Head of caudate nucleus (tissue), 42 donors: ENCODE measurements at regions not wholly inside any gene's neighbourhood (a gene's known extent, or its start where the extent isn't known, plus 50 kb on each side); places are given as distances from the start of the nearest gene placed in this dataset.
"Not testable (repeated sequence)": the region's sequence is repeated elsewhere in the genome, so short reads cannot be mapped to it uniquely, and the experiment has no call there.

Experiments
- DNase-seq, 42 donors: peaks; one replicate each; pipeline versions ENCODE4 v3.0.0 to v3.0.0-alpha.2; 2020 to 2021; ENCODE audit warnings: mixed read lengths in 7 of 42
- intact Hi-C: fragments of 100-400 bp; cut with DNase I; formaldehyde crosslinking; loops from one replicate; pipeline ENCODE4 v1.15.0; 2022

DNA sequence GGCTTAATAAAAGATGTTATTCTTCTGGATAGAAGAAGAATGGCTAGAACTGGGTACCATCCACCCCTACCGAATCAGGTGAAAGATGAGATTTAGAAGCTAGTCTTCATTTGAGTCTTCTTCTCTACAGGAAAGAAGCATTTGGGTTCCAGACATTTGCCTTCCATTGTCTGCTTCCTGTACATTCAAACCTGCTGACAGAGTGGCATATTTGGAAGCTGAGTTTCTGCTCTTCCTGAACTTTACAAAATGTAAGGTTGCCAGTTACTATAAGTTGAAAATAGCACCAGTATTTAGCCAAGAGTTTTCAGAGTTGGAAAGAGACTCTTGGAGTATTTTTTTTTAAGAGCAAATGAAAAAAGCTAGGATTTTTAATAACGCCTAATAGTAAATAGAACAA lies 525.4 kb upstream of the TLE4 start:
- intact Hi-C loops, result no loop called here
- no peak for DNase-seq

DNA sequence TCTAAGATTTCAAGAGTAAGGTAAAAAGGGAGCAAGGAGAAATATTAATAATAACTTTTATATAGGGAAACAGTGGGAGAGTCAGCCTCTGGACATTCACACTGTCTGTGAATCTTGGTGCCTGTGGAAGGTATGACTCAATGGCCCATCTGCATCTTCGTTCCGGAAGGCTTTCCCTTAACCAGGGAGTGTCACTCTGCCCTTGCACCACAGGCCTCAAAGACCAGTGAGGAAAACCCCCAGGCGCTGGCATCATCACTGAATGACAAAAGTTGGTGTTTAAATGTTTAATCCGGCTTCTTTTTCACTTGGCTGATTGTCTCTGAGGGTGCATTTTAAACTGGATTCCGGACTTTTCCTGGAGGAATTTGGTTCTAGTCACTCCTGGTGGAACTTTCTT lies 522.4 kb upstream of the TLE4 start:
- intact Hi-C loops, result no loop called here
- DNase-seq, result no peak

DNA sequence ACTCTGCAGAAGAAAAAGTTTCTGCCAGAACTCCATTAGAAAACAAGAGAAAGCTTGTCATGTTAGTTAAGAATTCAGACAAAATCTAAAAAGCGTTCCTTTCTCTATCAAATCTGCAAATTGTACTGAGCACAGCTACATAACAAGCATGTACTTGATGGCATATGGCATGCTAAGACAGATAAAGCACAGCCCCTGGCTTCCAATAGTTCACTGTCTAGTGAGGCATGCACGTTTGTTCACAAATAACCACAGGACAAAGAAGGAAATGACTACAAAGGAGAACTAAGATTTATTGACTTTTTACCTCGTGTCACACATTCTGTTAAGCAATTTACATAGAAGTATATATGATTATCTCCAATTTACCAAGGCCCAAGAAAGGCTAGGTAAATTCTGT lies 518.2 kb upstream of the TLE4 start:
- intact Hi-C loops, result no loop called here

DNA sequence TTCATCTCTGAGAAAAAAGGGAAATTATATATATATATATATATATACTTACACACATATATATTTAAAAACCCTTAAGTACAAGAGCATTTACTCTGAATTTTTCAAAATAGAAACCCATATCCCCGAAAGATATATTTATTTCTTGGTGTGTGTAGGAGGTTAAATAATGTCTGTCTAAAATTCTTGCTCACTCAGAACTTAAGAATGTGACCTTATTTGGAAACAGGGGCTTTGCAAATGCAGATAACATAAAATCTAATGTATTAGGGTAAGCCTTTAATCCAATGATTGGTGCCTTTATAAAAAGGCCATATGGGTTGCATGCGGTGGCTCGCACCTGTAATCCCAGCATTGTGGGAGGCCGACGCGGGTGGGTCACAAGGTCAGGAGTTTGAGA lies 517.3 kb upstream of the TLE4 start:
- intact Hi-C loops, result no loop called here
- DNase-seq, result no peak

More for the DNA sequence above, 518.2 kb upstream of the TLE4 start:
- no peak for DNase-seq

DNA sequence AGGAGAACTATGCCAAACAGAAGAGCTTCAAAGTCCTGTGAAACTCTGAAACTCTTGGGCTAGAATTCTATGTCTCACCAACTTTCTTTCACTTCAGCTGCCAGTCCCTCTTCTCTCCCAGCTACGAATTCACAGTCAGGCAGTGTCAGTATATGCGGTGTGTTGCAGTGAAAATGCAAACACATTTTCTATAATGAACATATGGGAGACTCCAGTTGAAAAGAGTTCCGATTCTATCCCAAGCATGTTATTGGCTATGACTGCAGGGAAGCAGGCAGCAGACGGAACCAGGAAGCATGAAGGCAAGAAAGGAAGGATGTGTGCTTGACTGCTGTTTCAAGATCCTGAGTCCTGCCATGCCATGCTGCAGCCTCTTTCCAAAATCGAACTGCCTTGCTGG lies 515.7 kb upstream of the TLE4 start:
- intact Hi-C loops, result no loop called here
- DNase-seq, result no peak

DNA sequence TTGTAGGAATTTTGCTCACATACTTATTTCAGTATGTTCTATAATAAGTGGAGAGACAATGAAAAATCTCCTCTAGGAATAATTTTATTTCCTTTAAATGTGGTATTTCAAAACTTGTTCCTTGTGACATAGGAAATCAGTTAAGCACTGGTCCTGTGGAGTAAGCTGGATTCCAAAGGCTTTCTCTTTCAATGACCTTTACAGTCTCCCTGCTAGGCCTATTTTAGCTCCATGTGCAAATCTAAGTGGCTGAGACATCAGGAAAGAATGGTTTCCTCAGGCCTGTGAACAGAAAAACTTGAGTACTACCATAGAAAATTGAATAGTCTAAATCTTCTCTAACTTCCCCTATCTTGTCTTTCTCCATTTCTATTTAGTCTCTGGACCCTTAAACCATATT lies 514.2 kb upstream of the TLE4 start:
- intact Hi-C loops, result no loop called here
- DNase-seq, result no peak

DNA sequence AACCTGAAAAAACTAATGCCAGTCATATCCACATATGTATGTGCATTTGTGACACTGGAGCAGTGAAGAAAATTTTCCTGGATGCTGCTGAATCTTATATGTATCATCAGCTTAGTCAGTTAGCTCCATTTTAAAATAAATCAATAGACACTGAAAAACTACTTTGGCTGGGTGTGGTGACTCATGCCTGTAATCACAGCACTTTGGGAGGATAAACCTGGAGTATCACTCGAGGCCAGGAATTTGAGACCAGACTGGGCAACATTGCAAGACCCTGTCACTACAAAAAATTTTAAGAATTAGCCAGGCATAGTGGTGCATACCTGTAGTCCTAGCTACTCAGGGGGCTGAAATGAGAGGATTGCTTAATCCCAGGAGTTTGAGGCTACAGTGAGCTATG lies 511.0 kb upstream of the TLE4 start:
- DNase-seq, result no peak
- intact Hi-C loops, result no loop called here

DNA sequence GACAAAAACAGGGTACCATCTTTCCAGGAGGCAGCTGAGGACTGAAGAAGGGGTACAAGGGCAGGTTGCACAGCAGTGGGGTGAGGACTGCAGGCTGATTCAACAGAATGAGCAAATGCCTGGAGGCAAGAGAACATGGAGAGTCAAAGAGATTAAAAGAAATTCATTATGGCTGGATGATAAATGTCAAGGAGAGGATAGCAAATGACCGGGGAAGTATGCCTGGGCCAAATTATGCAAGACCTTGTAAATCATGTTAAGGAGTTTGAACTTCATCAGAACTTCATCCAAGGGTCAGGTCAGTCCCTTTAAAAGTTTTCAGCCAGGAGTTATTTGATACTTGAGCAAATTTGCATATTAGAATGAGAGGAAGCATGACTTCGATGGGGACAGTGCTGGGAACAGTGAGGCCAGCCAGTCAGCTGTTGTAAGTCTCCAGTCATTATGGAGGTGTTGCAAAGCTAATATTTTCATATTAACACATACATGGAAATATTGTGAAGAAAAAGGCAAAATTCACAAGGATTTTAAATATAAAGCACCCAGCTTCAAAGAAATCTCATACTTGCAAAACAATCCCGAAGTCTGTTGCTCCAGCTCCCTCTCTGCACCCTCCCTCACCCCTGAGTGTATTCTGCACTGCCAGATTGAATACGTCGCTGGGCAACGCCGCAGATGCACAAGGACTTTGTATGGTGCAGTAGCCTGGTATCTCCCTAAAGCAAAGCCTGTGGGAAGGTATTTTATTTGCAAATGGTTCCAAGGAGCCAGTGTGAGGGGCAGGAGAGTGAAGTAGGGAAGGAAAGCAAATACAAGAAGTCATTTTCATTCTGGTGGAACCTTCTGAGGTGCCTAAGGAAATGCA lies 509.8 kb upstream of the TLE4 start:
- intact Hi-C loops, result no loop called here
- DNase-seq, result no peak

DNA sequence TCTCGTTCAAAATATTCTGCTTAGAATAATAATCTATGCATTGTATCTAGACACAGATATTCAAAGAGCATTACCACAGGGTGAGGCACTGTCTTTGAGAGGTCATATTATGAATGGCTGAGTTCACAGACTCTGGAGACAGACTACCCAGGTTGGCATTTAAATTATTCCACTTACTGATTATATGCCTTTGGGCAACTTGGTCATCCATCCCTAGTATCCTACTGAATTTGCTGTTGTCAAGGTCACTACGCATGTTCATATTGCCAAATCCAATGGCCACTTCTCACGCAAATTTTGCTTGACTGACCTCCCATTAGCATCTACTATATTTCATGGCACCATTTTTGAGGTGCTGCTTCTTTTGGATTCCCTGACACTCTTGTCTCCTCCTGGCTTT lies 498.6 kb upstream of the TLE4 start:
- intact Hi-C loops, result no loop called here
- no peak for DNase-seq

DNA sequence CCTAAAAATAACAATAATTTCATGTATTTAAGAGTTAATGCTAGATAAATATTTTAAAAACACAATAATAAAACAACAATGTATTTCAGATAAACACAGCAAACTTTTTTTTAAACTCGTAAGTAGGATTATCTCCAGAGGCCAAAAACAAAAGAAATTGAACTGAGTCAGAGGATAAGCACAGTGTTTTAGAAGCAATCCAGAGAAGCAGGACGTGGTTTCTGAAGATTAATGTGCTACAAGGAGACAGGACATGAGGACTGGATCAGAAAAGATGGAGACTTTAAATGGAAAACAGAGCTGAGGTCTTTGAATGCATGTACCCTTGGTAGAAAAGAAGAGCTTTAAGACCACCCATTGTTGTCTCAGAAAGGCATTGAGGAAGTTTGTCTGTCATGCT lies 491.2 kb upstream of the TLE4 start:
- intact Hi-C loops, result no loop called here
- no peak for DNase-seq

DNA sequence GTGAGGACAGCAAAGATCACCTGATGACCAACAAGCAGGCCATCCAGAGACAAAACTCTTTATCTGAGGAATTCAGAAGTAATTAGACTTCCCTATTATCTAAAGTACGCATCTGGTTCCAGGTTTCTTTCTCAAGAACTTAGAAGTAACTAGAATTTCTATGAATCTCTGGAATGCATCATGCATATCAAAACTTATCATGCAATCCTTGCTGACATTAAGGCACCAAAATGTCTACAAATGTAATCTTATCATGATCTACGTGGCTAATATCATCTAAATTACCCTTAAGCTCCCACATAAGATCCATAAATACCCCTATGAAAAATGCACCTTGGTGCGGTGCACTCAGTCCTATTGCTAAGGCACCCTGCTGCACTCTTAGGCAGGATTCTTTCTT lies 488.1 kb upstream of the TLE4 start:
- DNase-seq, result no peak
- intact Hi-C loops, result no loop called here

DNA sequence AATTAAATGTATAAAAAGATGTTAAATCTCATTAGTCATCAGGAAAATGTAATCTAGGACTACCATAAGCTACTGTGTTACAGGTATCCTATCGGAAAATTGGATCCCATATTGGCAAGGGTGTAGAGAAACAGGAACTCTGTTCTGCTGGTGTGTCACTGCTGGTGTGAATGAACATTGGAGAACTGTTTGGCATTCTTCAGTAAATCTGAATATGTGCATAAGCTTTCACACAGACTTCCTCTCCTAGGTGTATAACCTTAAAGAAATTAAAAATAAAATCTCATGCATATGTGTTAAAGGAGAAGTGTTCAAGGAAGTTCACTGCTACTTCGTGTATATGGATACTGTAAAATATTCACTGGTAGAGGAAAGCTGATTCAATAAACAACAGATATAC lies 484.6 kb upstream of the TLE4 start:
- intact Hi-C loops, result no loop called here
- no peak for DNase-seq

DNA sequence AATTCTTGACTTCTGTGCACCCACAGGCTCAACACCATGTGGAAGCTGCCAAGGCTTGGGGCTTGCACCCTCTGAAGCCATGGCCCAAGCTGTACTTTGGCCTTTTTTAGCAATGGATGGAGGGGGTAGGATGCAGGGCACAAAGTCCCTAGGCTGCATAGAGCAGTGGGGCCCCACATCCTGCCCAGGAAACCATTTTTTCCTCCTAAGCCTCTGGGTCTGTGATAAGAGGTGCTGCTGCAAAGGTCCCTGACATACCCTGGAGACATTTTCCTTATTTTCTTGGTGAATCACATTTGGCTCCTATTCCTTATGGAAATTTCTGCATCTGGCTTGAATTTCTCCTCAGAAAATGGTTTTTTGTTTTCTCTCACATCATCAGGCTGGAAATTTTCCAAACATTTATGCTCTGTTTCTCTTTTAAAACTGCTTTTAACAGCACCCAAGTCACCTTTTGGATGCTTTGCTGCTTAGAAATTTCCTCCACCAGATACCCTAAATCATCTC lies 482.7 kb upstream of the TLE4 start:
- intact Hi-C loops, result no loop called here
- no peak for DNase-seq

DNA sequence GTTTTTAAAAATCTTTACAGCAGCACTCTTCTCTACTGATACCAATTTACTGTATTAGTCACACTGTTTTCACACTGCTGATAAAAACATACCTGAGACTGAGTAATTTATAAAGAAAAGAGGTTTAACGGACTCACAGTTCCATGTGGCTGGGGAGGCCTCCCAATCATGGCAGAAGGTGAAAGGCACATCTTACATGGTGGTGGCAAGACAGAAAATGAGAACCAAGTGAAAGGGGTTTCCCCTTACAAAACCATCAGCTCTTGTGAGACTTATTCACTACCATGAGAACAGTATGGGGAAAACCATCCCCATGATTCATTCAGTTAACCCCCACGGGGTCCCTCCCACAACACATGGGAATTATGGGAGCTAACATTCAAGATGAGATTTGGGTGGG lies 481.9 kb upstream of the TLE4 start:
- DNase-seq, intact Hi-C loops: not testable (repeated sequence)

DNA sequence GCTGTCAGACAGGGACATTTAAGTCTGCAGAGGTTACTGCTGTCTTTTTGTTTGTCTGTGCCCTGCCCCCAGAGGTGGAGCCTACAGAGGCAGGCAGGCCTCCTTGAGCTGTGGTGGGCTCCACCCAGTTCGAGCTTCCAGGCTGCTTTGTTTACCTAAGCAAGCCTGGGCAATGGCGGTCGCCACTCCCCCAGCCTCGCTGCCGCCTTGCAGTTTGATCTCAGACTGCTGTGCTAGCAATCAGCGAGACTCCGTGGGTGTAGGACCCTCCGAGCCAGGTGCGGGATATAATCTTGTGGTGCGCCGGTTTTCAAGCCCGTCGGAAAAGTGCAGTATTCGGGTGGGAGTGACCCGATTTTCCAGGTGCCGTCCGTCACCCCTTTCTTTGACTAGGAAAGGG lies 468.5 kb upstream of the TLE4 start:
- intact Hi-C loops, DNase-seq: not testable (repeated sequence)

DNA sequence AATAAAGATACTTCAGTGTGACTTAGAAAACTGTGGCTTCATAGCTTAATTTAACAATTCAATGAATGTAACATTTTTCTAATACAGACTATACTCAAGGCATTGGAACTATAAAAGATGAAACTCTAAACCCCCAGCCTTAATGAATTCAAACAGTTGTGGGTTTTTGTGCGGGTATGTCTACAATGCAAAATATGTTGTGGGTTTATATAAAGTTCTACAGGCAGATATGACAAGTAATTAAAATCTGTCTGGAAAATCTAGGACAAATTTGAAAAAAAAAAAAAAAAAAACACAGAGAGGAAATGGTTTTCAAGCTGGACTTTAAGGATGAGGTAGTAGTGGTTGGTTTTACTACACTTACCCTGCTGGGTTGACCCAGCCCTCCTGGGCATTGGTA lies 467.5 kb upstream of the TLE4 start:
- DNase-seq, result no peak
- intact Hi-C loops, result no loop called here

DNA sequence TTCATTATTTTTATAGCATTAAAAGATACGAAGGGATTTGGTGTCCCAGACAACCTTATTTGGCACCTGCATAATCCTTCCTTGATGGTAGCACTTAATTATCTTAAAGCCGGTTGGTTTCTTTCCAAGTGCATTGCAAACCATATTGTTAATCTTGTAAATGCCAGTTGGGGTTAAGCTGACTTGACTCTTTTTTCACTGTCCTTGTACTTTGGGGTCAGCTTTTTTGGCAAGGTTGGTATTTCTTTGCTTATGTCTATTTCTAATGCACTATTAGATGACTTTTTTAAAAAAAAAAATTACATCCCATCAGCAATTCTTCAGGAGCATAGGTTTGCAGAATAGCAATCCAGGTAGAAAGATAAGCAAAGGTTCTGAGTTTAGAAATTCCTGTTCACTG lies 466.8 kb upstream of the TLE4 start:
- intact Hi-C loops, result no loop called here
- no peak for DNase-seq

DNA sequence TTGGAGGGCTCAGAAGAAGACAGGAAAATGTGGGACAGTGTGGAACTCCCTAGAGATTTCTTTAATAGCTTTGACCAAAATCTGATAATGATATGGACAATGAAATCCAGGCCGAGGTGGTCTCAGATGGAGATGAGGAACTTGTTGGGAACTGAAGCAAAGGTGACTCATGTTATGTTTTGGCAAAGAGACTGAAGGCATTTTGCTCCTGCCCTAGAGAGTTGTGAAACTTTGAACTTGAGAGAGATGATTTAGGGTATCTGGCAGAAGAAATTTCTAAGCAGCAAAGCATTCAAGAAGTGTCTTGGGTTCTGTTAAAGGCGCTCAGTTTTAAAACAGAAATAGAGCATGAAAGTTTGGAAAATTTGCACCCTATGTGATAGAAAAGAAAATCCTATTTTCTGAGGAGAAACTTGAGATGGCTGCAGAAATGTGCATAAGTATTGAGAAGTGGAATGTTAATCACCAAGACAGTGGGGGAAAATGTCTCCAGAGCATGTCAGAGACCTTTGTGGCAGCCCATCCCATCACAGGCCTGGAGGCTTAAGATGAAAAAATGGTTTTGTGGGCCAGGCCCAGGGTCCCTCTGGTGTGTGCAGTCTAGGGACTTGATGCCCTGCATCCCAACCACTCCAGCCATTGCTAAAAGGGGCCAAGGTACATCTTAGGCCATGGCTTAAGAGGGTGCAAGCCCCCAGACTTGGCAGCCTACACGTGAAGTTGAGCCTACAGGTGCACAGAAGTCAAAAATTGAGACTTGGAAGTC lies 463.7 kb upstream of the TLE4 start:
- intact Hi-C loops, result no loop called here
- no peak for DNase-seq

DNA sequence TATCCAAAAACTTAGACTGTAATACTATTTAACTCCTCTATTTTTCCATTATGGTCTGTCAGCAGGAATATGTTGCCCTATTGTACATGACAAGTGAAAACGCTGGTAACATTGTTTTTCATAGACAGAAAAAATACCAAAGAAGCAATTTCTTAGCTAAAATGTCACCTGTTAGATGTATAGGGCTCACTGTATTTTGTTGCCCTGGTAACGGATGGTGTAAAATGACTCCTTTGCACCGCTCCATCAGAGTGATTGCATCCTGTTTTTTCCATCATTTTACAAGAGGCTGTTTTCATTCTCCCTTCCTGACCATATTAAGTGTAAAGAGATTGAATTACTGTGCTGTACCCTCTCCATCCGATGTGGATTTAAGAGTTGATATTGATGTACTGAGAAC lies 460.1 kb upstream of the TLE4 start:
- DNase-seq, result no peak
- intact Hi-C loops, result no loop called here

DNA sequence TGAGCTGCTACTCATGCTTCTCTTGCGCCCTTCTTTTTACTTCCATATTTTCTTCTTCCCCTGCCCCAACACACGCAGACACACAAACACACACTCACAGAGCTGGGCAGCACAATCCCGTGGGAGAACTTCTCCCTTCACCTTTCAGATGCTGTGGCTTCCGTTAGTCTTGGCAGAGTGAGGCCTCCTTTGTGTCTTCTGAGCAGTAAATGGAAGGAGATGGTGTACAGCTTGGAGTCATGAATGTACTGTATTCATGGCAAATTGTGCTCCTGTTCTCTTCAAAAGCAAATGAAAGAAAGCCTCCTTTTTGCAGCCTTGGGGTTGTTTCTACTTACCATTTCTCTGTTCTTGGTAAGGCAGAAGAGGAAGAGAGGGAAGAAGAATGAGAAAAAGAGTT lies 456.6 kb upstream of the TLE4 start:
- intact Hi-C loops, result no loop called here
- DNase-seq, result no peak

DNA sequence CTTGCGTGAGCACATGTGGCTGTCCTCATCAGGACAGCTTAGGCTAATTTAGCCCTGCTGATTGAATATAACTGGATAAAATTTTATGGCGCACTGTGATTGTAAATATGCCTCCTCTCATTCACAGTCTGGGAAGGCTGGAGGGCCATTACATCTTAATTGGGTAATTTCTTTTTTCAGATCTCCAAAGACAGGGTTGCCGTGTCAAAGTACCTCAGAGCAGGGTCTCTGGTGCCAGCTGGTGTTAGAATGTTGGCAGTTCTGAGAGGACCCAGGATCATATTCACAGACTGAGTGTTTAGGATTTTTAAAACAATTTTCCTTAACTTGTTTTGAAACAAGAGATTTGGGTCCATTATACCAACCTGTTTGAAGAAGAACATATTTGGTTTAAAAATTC lies 455.7 kb upstream of the TLE4 start:
- DNase-seq, result no peak
- intact Hi-C loops, result no loop called here
